Ovary (tissue), 3 donors: ENCODE measurements at regions not wholly inside any gene's neighbourhood (a gene's known extent, or its start where the extent isn't known, plus 50 kb on each side); places are given as distances from the start of the nearest gene placed in this dataset.

Source experiments
- CTCF ChIP-seq, 3 donors: fragments of 450-650 bp in 2 of 3; fragments of 200-600 bp in 1 of 3; IDR thresholded peaks; one replicate each; pipeline versions ENCODE4 v1.5.1 to v1.8.0; 2016 to 2022; ENCODE audit warnings: antibody characterized with exemption in 3 of 3, mild to moderate bottlenecking in 1 of 3
- POLR2A ChIP-seq: fragments of 450-650 bp; IDR thresholded peaks from one replicate; pipeline ENCODE4 v1.6.1; 2017; ENCODE audit warnings: antibody characterized with exemption, mild to moderate bottlenecking, moderate library complexity
- donor health status: DM: no; HTN: no; CAD: no.

- TF ChIP-seq CTCF (IDR thresholded peaks at IDR 0.05) (no peak), POLR2A (no peak)
Measured at GRCh38 chr5:96339862-96340261, 93.2 kb downstream of the PCSK1 start.
